ENCODE measurements at regions not wholly inside any gene's neighbourhood (a gene's known extent, or its start where the extent isn't known, plus 50 kb on each side); places are given as distances from the start of the nearest gene placed in this dataset.

- no peak for DNase-seq (ENCODE audit: low read depth in 2 of 2)
Measured at GRCh38 chr7:10117815-10118214, 855.9 kb upstream of the PHF14 start.

GRCh38 chr7:10120936-10121335, 852.7 kb upstream of the PHF14 start:
- no peak for DNase-seq (ENCODE audit: low read depth in 2 of 2)

GRCh38 chr7:10121631-10122030, 852.0 kb upstream of the PHF14 start:
- DNase-seq (ENCODE audit: low read depth in 2 of 2): no peak

DNA sequence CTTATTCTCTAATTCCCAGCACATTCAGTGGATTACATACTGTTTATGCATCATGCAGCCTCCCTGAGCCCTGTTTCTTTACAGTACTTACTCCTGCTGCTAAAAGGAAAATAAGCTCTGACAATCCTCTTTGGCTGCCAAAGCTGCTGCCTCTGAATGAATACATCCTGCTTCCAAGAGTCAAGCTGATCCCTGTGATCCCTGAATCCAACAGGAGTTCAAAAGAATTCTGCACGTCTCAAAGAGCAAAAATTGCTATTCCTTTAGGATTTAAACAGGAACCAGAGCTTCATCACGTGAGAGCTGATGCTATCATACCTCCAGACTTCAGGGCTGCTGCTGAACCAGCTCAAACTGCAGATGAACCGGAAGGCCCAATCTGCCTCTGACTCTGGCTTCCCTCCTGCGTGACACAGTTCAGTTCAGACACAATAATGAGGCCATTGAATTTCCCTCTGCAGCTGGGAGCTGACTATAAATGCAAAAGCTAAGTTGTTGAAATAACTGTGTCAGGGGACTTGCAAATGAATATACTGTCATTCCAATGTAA, 851.0 kb upstream of the PHF14 start:
- DNase-seq (ENCODE audit: low read depth in 2 of 2): no peak

- DNase-seq (ENCODE audit: low read depth in 2 of 2): no peak
Measured at GRCh38 chr7:10128748-10129147, 844.9 kb upstream of the PHF14 start.

DNA sequence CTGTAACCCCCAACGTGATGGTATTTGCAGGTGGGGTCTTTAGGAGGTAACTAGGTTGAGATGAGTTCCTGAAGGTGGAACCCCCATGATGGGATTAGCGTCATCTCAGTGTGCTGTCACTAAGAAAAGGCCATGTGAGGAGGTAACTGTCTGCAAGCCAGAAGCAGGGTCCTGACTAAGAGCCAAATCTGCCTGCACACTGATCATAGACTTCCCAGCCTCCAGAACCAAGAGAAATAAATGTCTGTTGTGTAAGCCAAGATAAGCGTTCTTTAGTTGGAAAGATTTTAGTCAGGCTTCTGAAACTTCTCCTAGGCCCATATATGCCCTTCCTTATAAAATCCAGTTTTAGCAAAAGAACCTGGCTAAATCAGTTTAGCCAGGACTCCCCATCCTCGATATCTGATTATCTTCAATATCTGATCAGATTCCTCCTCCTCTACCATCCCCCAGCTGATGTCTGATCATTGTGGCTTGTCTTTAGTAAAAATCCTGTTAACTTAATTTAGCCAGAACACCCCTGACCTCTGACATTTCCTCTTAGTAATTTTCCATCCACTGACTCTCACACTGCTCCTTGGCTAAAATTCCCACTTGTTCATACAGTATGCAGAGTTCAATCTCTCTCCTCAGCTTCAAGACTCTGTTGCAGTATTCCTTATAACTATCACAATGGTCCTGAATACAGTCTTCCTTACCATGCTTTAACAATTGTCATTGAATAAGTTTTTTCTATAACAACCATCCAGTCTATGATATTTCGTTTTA, 835.4 kb upstream of the PHF14 start:
- no peak for DNase-seq (ENCODE audit: low read depth in 2 of 2)

- no peak for DNase-seq (ENCODE audit: low read depth in 2 of 2)
Measured at GRCh38 chr7:10146271-10146670, 827.4 kb upstream of the PHF14 start.

DNA sequence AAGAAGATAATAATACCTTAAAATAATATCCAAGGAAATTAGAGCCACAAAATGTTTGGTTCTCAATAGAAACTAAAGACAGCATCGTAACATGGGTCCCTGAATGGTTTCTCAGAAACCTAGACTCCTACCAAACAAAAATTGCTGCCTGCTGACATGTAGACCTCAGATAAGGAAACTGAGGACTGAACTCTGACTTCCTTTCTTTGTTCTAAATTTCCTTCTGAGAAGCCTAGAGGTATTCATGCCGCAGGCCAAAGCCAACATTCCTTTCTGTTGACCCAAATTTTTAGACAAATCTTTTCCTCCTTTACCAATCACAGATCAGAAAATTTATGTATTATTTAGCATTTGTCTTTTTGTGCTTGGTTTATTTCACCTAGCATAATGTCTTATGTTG, 816.7 kb upstream of the PHF14 start:
- no peak for DNase-seq (ENCODE audit: low read depth in 2 of 2)

DNA sequence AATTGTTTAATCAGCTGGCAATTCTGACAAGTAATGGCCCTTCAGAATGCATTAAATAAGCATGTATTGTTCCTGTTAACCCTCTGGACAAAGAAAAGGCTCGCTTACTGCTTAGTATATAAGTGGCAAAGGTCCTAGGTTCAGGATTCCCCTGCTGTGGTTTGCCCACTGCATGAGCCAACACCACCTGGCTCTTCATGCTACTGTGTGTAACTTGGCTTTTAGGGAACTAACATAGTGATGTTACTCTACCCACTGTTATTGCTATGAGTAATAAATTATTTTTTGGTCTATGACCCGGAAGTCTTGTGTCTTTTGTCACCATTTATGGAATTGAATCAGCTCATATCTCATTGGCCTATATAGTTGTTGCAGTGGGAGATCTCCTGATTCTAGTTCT, 791.7 kb upstream of the PHF14 start:
- DNase-seq (ENCODE audit: low read depth in 2 of 2): no peak

DNA sequence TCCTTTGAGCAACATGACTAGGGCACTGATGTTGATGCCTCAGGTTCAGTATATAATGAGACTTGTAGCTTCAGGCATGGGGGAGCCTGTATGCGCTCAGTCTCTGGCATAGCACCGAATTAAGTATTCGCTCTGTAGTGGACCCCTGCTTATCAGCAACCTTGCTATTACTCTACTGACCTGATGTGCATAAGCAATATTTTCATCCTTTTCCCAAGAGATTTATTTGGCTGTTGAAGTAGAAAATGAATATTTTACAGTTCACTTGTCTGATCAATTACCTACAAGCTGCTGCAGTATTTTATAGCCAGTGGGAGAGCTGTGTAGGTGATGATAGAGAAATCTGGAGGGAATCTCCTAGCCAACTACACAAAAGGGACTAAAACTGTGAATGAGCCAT, 781.6 kb upstream of the PHF14 start:
- DNase-seq (ENCODE audit: low read depth in 2 of 2): no peak

DNA sequence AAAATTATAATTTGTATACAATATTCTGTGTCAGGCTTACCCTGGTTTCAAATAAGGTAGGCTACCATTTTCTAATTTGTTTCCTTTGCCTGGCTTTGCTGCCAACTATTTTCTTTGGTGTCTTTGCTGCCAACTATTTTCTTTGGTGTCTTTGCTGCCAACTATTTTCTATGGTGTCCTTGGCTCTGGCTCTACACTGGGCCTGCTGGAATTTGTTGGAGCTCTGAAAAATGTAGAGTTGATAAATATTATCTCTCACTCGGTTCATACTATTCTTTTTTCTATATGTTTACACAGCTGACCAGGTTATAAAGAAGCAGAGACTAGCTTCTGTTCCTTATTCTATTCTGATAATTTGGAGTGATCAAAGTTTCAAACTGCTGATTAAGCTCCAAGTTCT, 768.0 kb upstream of the PHF14 start:
- DNase-seq (ENCODE audit: low read depth in 2 of 2): no peak

DNA sequence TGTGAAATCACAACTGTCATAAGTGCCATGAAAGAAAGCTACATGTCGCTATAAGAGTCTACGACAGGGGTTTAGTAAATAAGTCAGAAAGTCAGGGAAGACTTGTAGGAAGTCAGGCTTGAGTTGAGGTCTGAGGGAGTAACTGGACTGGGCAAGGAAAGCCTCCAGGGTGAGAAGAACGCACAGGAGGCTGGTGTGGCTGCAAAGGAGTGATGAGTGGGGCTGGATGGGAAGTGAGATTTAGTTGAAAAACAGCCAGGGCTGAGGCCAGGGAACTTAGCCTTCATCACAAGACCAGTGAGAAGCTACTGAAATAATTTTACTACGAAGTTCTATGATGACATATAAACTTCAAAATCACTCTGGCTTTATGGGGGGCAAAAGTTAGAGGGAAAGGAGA, 763.7 kb upstream of the PHF14 start:
- no peak for DNase-seq (ENCODE audit: low read depth in 2 of 2)

DNA sequence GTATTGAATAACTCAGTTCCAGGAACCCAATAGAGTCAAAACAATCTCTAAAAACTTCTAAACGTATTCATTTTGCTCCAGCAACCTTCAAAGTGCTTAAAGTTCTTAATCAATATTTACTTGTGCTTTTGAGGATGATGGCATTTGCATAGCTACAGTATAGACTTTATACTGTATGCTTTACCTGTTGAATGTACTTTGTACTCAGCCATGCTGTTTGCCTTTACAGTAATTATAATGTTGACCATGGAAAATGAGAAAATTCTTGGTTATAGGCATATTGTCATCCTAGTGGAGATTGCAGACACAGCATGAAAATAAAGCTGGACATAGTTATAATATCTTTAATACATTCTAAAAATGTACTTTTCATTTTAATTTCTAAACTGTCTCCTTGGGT, 762.7 kb upstream of the PHF14 start:
- DNase-seq (ENCODE audit: low read depth in 2 of 2): no peak

DNA sequence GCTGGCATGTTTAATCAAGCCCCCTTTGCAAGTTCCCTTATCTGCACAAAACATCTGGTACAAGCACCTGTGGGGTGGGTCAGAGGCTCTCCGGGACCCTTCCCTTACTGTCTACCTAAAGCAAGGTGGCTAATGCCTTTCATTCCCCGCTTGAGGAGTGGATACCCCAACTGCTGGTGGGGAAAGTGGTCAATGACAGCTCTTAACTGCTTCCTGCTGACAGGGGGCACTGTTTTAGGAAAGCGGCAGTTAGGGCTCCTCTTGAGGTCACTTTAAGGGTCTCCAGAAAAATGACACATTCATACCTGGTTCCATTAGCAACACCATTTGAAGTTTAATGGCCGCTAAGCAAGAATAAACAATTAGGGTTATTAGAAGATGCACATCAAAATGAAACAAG, 761.8 kb upstream of the PHF14 start:
- DNase-seq (ENCODE audit: low read depth in 2 of 2): no peak

GRCh38 chr7:10212649-10213048, 761.0 kb upstream of the PHF14 start:
- DNase-seq (ENCODE audit: low read depth in 2 of 2): no peak

DNA sequence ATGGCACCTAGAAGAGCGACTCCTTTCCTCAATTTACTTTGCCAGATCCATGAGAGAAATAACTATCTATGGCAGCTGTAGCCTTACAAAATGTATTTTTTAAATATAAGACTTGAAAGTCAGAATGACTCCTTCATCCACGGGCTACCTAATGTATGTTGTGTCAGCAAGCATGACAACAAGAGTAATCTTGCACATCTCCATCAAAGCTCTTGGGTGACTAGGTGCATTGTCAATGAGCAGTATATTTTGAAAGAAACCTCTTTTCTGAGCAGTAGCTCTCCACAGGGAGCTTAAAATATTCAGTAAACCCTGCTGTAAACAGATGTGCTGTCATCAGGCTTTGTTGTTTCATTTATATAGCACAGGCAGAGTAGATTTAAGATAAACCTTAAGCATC, 757.2 kb upstream of the PHF14 start:
- no peak for DNase-seq (ENCODE audit: low read depth in 2 of 2)

GRCh38 chr7:10221084-10221483, 752.6 kb upstream of the PHF14 start:
- DNase-seq (ENCODE audit: low read depth in 2 of 2): no peak

DNA sequence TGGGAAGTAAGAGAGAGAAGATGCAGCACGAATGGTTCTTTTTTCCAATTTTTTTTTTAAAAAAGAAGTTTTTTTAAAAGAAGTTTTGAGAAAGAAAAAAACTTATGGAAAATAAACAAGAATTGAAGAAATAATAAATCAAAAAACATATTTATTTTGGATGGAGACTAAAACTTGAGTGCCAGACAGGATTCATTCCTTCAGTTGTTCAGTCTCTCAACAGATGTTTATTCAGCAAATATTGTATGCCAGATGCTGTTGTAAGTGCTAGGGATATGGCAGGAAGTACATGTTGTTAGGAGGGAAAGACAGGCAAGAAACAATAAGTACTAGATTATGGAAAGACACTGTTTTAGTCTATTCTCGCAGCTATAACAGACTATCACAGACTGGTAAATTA, 750.7 kb upstream of the PHF14 start:
- DNase-seq (ENCODE audit: low read depth in 2 of 2): no peak

DNA sequence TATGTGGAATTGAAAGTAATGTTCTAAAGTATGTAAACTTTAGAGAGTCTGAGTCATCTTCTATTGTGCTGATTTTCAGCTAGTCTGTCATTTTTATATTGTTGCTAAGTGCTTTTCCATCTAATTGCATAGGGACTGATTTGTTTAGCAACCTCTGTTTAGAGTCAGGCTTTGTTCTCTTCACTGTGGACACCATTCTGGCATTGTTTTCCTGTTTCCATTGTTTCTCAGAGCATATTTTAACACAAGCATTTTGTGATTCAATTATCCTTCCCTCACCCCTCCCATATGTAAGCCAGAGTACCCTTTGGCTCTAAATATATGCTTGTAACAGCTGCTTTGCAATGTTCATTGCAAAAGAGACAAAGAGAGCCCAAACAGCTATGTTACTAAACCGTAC, 748.4 kb upstream of the PHF14 start:
- no peak for DNase-seq (ENCODE audit: low read depth in 2 of 2)

DNA sequence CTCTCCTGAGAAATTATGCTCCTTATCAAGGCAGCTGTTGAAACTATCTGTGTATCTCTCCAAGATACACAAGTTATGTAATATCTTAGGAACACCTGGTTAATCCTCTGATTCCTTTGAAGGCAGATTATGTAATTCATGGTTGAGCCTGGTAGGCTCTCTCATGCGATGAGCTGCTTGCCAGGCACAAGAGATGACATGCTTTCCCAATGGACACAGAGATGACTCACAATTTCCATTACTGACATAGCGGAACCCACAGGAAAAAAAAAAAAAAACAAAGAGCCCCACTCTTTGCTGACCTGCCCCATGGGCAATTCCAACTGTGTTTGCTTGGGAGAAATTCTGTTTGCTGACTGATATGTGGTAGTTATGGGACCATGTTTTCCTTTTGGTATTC, 736.4 kb upstream of the PHF14 start:
- DNase-seq (ENCODE audit: low read depth in 2 of 2): no peak

- DNase-seq (ENCODE audit: low read depth in 2 of 2): no peak
Measured at GRCh38 chr7:10238641-10239040, 735.0 kb upstream of the PHF14 start.

- no peak for DNase-seq (ENCODE audit: low read depth in 2 of 2)
Measured at GRCh38 chr7:10239695-10240345, 733.9 kb upstream of the PHF14 start.

DNA sequence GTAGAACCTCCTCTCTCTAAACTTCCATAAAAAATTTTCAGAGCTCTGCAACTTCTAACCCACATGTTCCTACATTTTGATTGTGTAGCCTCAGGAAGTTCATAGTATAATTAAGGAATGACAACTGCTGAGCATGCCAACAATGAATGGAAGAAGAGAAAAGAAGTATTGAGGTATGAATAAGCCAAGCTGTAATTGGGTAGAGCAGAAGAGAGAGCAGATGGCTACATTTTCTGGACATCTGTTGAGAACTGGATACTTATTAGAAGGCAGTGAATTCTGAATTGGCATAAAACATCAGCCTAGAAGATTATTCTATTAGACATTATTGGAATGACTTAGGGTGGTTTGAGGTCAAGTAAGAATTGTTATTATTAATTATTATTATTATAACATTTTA, 728.3 kb upstream of the PHF14 start:
- DNase-seq (ENCODE audit: low read depth in 2 of 2): no peak
